H1 (cell line): ENCODE measurements at regions not wholly inside any gene's neighbourhood (a gene's known extent, or its start where the extent isn't known, plus 50 kb on each side); places are given as distances from the start of the nearest gene placed in this dataset.

Experiments used
- CTCF ChIA-PET: fragments of 300-600 bp; sonication (Branson Sonifier 250); formaldehyde crosslinking; loops from one replicate; lab custom pipeline; 2021; ENCODE audit not compliant: partially characterized antibody; lab: Charles Lee
- POLR2A ChIA-PET: fragments of 300-600 bp; sonication (Branson Sonifier 250); formaldehyde crosslinking; loops from one replicate; lab custom pipeline; 2021; ENCODE audit warnings: inconsistent platforms; ENCODE audit not compliant: partially characterized antibody; lab: Charles Lee
- DNase-seq, 2 experiments: peaks; one replicate each; pipeline versions ENCODE4 v3.0.0 to v3.0.0-alpha.2; 2010 to 2022; ENCODE audit warnings: low spot score in 2 of 2, low read depth in 1 of 2, mixed read lengths in 1 of 2
- FAIRE-seq: peaks from 2 replicates; lab custom pipeline; 2011; peaks lifted over from hg19 to GRCh38; lab: Jason Lieb, UNC
- H2AFZ ChIP-seq: 2 replicates; pipeline ENCODE4 v1.8.1; 2012; ENCODE audit warnings: low read length, inconsistent platforms
- H2AK5ac ChIP-seq: 2 replicates; pipeline ENCODE4 v1.6.1; 2013; ENCODE audit warnings: low read depth, low read length
- H2BK120ac ChIP-seq: replicated peaks from 2 replicates; pipeline ENCODE3; 2013; ENCODE audit warnings: low read depth, low read length, inconsistent platforms
- H2BK12ac ChIP-seq: 2 replicates; pipeline ENCODE4 v1.6.1; 2013; ENCODE audit warnings: low read depth, low read length
- H2BK15ac ChIP-seq: 2 replicates; pipeline ENCODE4 v1.6.1; 2013; ENCODE audit warnings: low read length
- H2BK20ac ChIP-seq: 2 replicates; pipeline ENCODE4 v1.6.1; 2013; ENCODE audit warnings: low read length
- H2BK5ac ChIP-seq: 2 replicates; pipeline ENCODE4 v1.6.1; 2013; ENCODE audit warnings: low read depth, low read length
- H3K14ac ChIP-seq: 2 replicates; pipeline ENCODE4 v1.6.1; 2013; ENCODE audit warnings: inconsistent platforms; ENCODE audit not compliant: insufficient read length
- H3K18ac ChIP-seq: 2 replicates; pipeline ENCODE4 v1.6.1; 2013; ENCODE audit warnings: low read length; ENCODE audit errors: extremely low read depth
- H3K23ac ChIP-seq: 2 replicates; pipeline ENCODE4 v1.6.1; 2013; ENCODE audit warnings: inconsistent platforms; ENCODE audit not compliant: insufficient read length
- H3K23me2 ChIP-seq: 2 replicates; pipeline ENCODE4 v1.6.1; 2013; ENCODE audit warnings: low read depth, low read length
- H3K27ac ChIP-seq: 2 replicates; pipeline ENCODE4 v1.6.1; 2011; ENCODE audit warnings: low read depth, low read length, inconsistent platforms
- H3K27me3 ChIP-seq, 4 experiments: replicated peaks in 1 of 4; 1 replicate in 1 of 4; 2 replicates in 3 of 4; pipeline versions ENCODE4 v1.6.1 to v1.8.1; 2011 to 2013; ENCODE audit warnings: low read length in 3 of 4, mild to moderate bottlenecking in 3 of 4, inconsistent platforms in 2 of 4, mixed read lengths in 2 of 4, moderate library complexity in 1 of 4; ENCODE audit not compliant: control insufficient read depth in 3 of 4, insufficient read depth in 3 of 4; ENCODE audit errors: extremely low read depth in 1 of 4
- H3K36me3 ChIP-seq, 4 experiments: 2 replicates each; pipeline versions ENCODE4 v1.6.1 to v1.8.1; 2011 to 2013; ENCODE audit warnings: mild to moderate bottlenecking in 4 of 4, low read length in 3 of 4, moderate library complexity in 2 of 4, control low read depth in 1 of 4, inconsistent platforms in 1 of 4; ENCODE audit not compliant: insufficient read depth in 4 of 4, control insufficient read depth in 2 of 4
- H3K4ac ChIP-seq: replicated peaks from 2 replicates; pipeline ENCODE3; 2013; ENCODE audit warnings: low read length, low read depth, mixed read lengths, inconsistent platforms; ENCODE audit not compliant: insufficient read length
- H3K4me1 ChIP-seq, 4 experiments: replicated peaks in 1 of 4; 1 replicate in 1 of 4; 2 replicates in 3 of 4; pipeline versions ENCODE4 v1.6.1 to v1.8.1; 2011 to 2013; ENCODE audit warnings: low read length in 3 of 4, inconsistent platforms in 2 of 4, mixed read lengths in 1 of 4; ENCODE audit not compliant: insufficient read depth in 4 of 4, control insufficient read depth in 3 of 4
- H3K4me2 ChIP-seq, 2 experiments: 2 replicates each; pipeline versions ENCODE4 v1.6.1 to v1.8.1; 2011 to 2013; ENCODE audit warnings: low read depth in 2 of 2, low read length in 2 of 2, control low read depth in 1 of 2, inconsistent platforms in 1 of 2, mild to moderate bottlenecking in 1 of 2; ENCODE audit not compliant: insufficient read depth in 1 of 2
- H3K4me3 ChIP-seq, 4 experiments: fragments of 200-600, 300-600 bp in 1 of 4; sonication (generic), shearing (Covaris generic), sonication (Bioruptor Twin) in 1 of 4; 2 replicates each; pipeline versions ENCODE4 v1.5.1 to v1.8.1; 2011 to 2016; ENCODE audit warnings: low read length in 4 of 4, low read depth in 3 of 4, control low read depth in 2 of 4, inconsistent platforms in 2 of 4, mild to moderate bottlenecking in 2 of 4, mixed read lengths in 1 of 4, moderate library complexity in 1 of 4; ENCODE audit not compliant: insufficient read depth in 2 of 4; ENCODE audit errors: extremely low read depth in 1 of 4
- H3K56ac ChIP-seq: replicated peaks from 2 replicates; pipeline ENCODE3; 2013; ENCODE audit warnings: low read depth, mild to moderate bottlenecking, mixed read lengths, low read length, inconsistent platforms; ENCODE audit not compliant: insufficient read length
- H3K79me1 ChIP-seq: 2 replicates; pipeline ENCODE4 v1.6.1; 2013; ENCODE audit warnings: low read depth, low read length, control low read depth
- H3K79me2 ChIP-seq, 2 experiments: 2 replicates each; pipeline versions ENCODE4 v1.6.1 to v1.8.1; 2012 to 2013; ENCODE audit warnings: low read length in 2 of 2, mild to moderate bottlenecking in 2 of 2, inconsistent platforms in 1 of 2; ENCODE audit not compliant: insufficient read depth in 2 of 2, control insufficient read depth in 1 of 2
- H3K9ac ChIP-seq, 4 experiments: replicated peaks in 1 of 4; 1 replicate in 1 of 4; 2 replicates in 3 of 4; pipeline versions ENCODE4 v1.6.1 to v1.8.1; 2011 to 2013; ENCODE audit warnings: low read depth in 3 of 4, low read length in 3 of 4, control low read depth in 2 of 4, mild to moderate bottlenecking in 2 of 4, moderate library complexity in 2 of 4, inconsistent platforms in 1 of 4; ENCODE audit errors: extremely low read depth in 1 of 4
- H3K9me3 ChIP-seq, 2 experiments: 2 replicates each; pipeline versions ENCODE4 v1.6.1 to v1.8.1; 2012 to 2013; ENCODE audit warnings: mild to moderate bottlenecking in 2 of 2, moderate library complexity in 2 of 2, control low read depth in 1 of 2, inconsistent platforms in 1 of 2, low read depth in 1 of 2, low read length in 1 of 2, mixed read lengths in 1 of 2; ENCODE audit not compliant: insufficient read depth in 2 of 2
- H4K20me1 ChIP-seq, 2 experiments: replicated peaks in 1 of 2; 2 replicates each; pipeline versions ENCODE3 to v1.8.1; 2011 to 2013; ENCODE audit warnings: inconsistent platforms in 2 of 2, low read length in 2 of 2, mild to moderate bottlenecking in 1 of 2; ENCODE audit not compliant: insufficient read depth in 2 of 2, control insufficient read depth in 1 of 2
- H4K5ac ChIP-seq: 2 replicates; pipeline ENCODE4 v1.6.1; 2013; ENCODE audit warnings: low read length, low read depth, mixed read lengths, inconsistent platforms; ENCODE audit not compliant: insufficient read length
- H4K8ac ChIP-seq: 2 replicates; pipeline ENCODE4 v1.8.0; 2013; ENCODE audit warnings: mild to moderate bottlenecking, moderate library complexity, low read length, inconsistent platforms; ENCODE audit not compliant: insufficient read depth; ENCODE audit errors: extremely low read depth
- H4K91ac ChIP-seq: replicated peaks from 2 replicates; pipeline ENCODE3; 2013; ENCODE audit warnings: low read length, mixed read lengths, inconsistent platforms; ENCODE audit not compliant: insufficient read length
- BACH1 ChIP-seq: IDR thresholded peaks from 2 replicates; pipeline ENCODE4 v1.6.1; 2012; ENCODE audit warnings: low read length, improper control_type of control experiment
- BCL11A ChIP-seq, 2 experiments: IDR thresholded peaks; one replicate each; pipeline ENCODE4 v1.6.1; 2011; ENCODE audit warnings: low read depth in 2 of 2, low read length in 2 of 2, mild to moderate bottlenecking in 2 of 2
- CEBPB ChIP-seq: IDR thresholded peaks from 2 replicates; pipeline ENCODE4 v1.6.1; 2012; ENCODE audit warnings: low read depth, low read length
- CREB1 ChIP-seq: IDR thresholded peaks from 2 replicates; pipeline ENCODE4 v1.6.1; 2012; ENCODE audit warnings: inconsistent platforms
- EGR1 ChIP-seq: IDR thresholded peaks from 2 replicates; pipeline ENCODE4 v1.6.1; 2011; ENCODE audit warnings: low read depth, low read length, borderline replicate concordance
- EZH2 ChIP-seq: fragments of 200-600 bp; sonication (generic); IDR thresholded peaks from 2 replicates; pipeline ENCODE4 v1.7.1; 2012; ENCODE audit warnings: low read depth, mild to moderate bottlenecking, moderate library complexity, low read length, inconsistent platforms; ENCODE audit not compliant: severe bottlenecking
- NRF1 ChIP-seq: IDR thresholded peaks from 2 replicates; pipeline ENCODE4 v1.6.1; 2011; ENCODE audit warnings: mild to moderate bottlenecking, low read depth, low read length, improper control_type of control experiment
- RFX5 ChIP-seq: IDR thresholded peaks from 2 replicates; pipeline ENCODE4 v1.6.1; 2011; ENCODE audit warnings: low read depth, low read length, improper control_type of control experiment, borderline replicate concordance
- RNF2 ChIP-seq: fragments of 200-900, 300-1000 bp; sonication (generic); IDR thresholded peaks from 2 replicates; pipeline ENCODE4 v1.7.1; 2016; ENCODE audit warnings: borderline replicate concordance, low read depth, mild to moderate bottlenecking, antibody characterized with exemption, low read length; ENCODE audit not compliant: poor library complexity, severe bottlenecking; ENCODE audit errors: missing control alignments
- SIRT6 ChIP-seq: IDR thresholded peaks from one replicate; pipeline ENCODE4 v1.7.1; 2012; ENCODE audit warnings: low read length, inconsistent platforms
- SP2 ChIP-seq: IDR thresholded peaks from 2 replicates; pipeline ENCODE4 v1.6.1; 2012; ENCODE audit warnings: mild to moderate bottlenecking, low read length, inconsistent platforms
- TAF7 ChIP-seq: optimal IDR thresholded peaks from 2 replicates; pipeline ENCODE3; 2011; ENCODE audit warnings: low read depth, mild to moderate bottlenecking, inconsistent platforms, low read length, moderate library complexity, borderline replicate concordance
- TEAD4 ChIP-seq: IDR thresholded peaks from 2 replicates; pipeline ENCODE4 v1.6.1; 2012; ENCODE audit warnings: low read depth, low read length, inconsistent platforms, mixed read lengths

DNA sequence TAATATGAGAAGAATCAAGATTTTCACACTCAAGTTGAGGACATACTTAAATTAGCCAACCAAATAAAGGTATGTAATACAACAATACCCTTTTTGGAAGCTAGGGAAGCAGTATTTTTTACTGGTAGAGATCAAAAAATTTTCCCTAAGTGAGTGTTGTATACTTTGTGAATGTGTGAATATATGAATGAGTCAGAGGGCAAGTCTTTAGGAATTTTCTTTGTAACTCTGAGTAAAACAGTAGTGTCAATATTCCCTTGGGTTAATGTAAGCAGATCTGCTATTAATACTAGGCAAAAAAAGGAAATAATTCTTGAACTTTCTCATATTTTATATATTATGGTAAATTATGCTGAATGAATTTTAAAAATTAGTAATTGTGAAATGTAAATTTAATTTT is 1161.8 kb upstream of the MIR17HG start:
- Histone ChIP-seq H2BK20ac (no peak overlapping the region), H3K79me2 (no peaks in the 10 kb centered on the region), H3K4ac (no peak overlapping the region), H3K9me3 (no peaks in the 10 kb centered on the region), H3K4me3 (no peak overlapping the region), H3K23ac (no peak overlapping the region), H4K20me1 (no peaks in the 10 kb centered on the region), H3K27ac (no peak overlapping the region), H4K8ac (no peak overlapping the region), H3K36me3 (no peaks in the 10 kb centered on the region), H3K4me1 (no peaks in the 10 kb centered on the region), H2BK12ac (no peak overlapping the region), H2AK5ac (no peak overlapping the region), H2BK5ac (no peak overlapping the region), H3K79me1 (no peaks in the 10 kb centered on the region), H4K91ac (no peak overlapping the region), H3K18ac (no peak overlapping the region), H3K56ac (no peak overlapping the region), H2BK120ac (no peak overlapping the region), H3K27me3 (no peaks in the 10 kb centered on the region), H3K14ac (no peak overlapping the region), H3K9ac (no peak overlapping the region), H3K23me2 (no peaks in the 10 kb centered on the region), H2AFZ (no peak overlapping the region), H2BK15ac (no peak overlapping the region), H3K4me2 (no peak overlapping the region), H4K5ac (no peak overlapping the region)
- TF ChIP-seq SIRT6 (no peak), NRF1 (no peak), RFX5 (no peak), SP2 (no peak), TEAD4 (no peak), EZH2 (no peak), RNF2 (no peak), BACH1 (no peak), TAF7 (no peak), CREB1 (no peak), CEBPB (no peak), EGR1 (no peak), BCL11A (IDR thresholded peaks at IDR 0.05; ENCODE audit: low read depth in 2 of 2, low read length in 2 of 2) (no peak)
- ChIA-PET POLR2A (no interaction called here), CTCF (interaction anchor here (1.1 kb wide), 1 partner anchor 831 kb away, joined by 4 read pairs; no protein-coding TSS in a partner anchor)
- DNase-seq = no peak
- no peak for FAIRE-seq
